GM21786 (cell line): ENCODE measurements at regions not wholly inside any gene's neighbourhood (a gene's known extent, or its start where the extent isn't known, plus 50 kb on each side); places are given as distances from the start of the nearest gene placed in this dataset.
A peak's percentile ranks its signal among the peaks of the same experiment; 100 is the strongest.

Experiments used
- ATAC-seq: cut with Tn5 transposase; IDR thresholded peaks from one replicate; pipeline ENCODE4 v1.9.1; 2021; ENCODE audit not compliant: unreplicated experiment

DNA sequence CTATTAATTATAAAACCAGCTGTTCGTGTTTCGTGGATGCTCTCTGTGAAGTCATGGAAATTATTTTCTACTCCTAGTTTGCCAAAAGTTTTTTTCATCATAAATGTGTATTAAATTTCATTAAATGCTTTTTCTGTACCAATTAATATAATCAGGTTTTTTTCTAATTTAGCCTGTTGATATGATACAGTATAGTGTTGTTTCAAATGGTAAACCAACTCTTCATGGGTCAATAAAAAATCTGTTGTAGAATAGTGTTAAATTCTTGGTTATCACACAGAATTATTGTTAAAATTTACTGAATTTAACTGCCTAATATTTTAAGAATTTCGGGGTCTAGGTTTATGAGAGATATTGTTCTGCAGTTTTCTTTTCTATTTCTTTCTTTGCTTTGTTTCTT, 505.9 kb upstream of the MANEA start:
- no peak for ATAC-seq

DNA sequence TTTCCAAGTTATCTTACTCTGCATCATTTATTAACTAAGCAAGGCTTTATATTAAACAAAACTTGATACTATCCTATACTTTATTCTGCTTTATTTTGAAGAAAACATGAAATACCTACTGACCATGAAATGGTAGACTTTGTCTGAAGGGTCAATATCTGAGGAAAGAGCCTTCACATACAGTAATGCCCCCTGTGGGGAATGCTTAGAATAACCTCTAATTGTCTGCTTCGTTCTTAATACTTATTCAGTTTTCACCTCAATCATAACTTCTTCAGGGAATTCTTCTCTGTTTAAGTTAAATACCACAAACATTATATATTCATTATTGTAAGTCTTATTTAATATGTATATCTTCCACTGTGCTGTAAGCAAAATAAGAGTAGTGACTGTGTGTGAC, 498.9 kb upstream of the MANEA start:
- ATAC-seq: no peak

DNA sequence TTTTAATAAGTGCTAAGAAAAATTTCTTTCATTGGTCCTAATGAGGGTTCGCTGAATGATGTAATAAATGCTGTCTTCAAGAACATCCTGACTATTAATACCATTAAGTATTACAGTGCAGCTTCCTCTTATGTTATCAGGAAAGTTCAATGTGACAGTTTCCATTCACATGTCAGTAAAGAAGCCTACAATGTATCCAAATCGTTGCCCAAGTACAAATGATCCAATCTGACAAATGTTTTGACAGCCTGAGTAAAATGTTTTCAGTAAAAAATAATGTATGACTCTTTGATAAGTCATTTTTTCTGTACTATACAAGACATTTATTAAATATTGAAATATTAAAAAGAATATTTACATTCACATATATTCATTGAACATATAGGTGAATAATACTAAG, 496.1 kb upstream of the MANEA start:
- no peak for ATAC-seq

DNA sequence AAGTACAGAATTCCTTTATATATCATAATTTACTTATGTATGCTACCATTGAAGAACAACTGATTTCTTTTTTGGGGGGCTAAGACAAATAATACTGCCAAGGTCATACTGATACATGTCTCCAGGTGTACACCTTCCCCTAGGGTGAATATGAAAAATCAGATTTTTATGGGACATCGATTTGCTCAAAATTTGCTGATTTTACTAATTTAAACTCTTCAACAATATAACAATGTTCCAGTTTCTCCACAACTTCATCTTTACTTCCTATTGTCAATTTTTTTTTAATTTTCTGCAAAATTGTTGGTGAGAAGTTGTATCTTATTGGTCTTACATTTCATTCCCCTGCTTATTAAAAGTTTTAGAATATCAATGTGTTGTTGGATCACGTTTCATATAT, 495.4 kb upstream of the MANEA start:
- no peak for ATAC-seq

DNA sequence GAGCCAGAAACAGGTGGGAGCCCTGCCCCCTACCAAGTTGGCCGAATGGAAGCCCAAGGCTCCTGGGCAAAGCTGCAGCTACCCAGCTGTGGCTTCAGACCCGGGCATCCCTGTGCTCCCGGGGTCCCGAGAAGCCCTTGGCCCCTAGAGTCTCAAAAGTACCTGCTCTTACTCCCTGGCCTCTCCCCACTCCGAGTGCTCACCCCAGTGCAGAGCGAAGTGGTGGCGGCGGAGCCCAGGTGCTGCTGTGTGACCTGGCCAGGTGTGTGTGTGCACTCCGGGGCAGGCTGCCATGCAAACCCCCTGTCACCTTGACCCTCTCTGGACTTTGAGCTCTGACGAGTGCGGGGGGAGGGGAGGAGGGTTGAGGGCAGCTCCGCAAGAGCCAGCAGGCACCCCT, 493.8 kb upstream of the MANEA start:
- ATAC-seq: no peak

DNA sequence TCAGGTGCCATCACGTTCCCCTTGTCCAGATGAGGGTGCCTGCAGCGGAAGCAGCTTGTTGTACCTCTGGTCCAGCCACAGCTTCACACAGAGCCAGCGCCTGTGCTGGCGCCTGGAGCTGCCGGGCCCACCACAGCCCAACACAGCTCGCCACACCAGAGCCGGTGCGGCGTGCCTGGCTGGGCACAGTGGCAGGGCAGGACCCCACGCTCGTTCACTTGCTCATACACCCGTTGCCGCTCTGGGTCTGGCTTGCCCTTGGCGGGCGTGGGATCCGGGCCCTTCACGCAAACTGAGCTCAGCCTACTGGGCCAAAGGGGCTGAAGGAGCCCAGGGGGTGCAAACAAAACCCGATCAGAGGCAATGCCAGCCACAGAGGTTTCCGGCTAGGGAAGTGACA, 492.5 kb upstream of the MANEA start:
- ATAC-seq: no peak

DNA sequence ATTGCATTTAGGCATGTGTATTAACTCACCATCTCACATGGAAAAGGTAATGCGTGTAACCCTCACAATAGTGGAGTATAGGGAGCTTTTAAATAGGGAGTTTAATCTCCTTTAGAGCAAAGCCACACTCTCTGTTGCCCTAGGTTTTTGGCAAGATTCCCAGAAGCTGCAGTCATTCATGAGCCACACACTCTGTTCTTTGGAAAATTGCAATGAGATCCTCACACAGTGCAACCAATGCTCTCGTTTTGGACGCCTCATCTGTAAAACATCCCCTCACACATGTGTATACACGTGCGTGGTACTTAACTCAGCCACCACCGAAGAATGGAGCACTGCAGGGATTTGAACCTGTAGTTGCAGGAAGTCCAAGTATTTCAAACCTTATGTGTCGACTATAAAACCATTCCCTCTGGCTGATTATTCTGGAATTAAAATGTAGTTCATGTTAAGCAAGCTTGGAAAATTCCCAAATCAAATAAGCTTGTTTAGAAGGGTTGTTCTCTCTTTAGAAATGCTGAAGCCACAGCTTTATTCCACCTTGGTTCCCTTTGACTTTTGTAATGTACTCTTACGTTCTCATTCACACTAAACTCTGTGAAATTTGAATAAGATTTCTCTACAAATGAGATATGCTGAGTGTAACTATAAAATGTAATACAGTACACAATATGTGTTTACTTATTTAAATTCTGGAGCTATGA, 489.8 kb upstream of the MANEA start:
- ATAC-seq: no peak

DNA sequence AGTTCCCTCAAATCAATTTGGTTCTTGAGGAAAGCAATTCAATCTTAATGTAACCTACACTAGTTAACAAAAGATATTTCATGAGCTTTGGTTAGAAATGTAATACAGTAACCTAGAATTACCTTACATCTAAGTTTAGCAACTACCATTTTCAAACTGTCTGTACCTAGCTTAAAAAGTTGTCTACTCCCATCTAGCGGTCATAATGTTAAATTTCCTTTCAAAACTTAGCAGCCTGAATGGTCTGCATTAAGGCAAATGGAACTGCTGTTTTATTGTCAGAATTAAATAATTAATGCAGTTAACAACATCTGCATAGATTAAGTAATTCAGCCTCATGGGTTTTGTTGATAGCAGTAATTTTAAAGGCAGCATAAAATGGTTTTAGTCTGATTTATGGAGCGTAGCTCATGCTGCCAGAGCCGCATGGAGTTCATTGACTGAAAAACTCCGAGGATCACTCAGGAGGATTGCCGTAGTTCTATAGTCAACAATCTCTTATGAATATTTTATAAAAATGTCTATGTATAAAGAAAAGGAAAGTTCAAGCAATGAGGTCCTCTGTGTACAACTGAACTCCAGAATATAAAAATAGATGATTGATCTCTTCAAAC, 485.4 kb upstream of the MANEA start:
- peak; percentile 79 for ATAC-seq

DNA sequence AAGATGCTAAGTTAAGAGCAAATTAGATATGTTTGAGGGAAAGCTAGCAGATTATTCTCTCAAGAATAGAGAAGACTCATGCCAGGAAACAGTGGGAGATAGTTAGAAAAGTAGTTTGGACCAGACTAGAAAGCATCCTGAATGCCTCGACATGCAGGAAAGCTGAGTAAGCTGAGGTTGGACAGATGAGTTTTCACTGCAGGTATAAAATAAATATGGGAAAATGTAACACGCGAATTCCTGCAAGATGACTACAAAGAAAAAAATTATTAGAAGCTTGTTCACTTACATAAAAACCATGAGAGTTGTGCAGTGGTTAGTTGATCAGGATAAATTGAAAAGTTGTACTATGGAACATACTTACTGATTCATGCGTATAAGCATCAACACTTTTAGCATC, 484.2 kb upstream of the MANEA start:
- no peak for ATAC-seq

DNA sequence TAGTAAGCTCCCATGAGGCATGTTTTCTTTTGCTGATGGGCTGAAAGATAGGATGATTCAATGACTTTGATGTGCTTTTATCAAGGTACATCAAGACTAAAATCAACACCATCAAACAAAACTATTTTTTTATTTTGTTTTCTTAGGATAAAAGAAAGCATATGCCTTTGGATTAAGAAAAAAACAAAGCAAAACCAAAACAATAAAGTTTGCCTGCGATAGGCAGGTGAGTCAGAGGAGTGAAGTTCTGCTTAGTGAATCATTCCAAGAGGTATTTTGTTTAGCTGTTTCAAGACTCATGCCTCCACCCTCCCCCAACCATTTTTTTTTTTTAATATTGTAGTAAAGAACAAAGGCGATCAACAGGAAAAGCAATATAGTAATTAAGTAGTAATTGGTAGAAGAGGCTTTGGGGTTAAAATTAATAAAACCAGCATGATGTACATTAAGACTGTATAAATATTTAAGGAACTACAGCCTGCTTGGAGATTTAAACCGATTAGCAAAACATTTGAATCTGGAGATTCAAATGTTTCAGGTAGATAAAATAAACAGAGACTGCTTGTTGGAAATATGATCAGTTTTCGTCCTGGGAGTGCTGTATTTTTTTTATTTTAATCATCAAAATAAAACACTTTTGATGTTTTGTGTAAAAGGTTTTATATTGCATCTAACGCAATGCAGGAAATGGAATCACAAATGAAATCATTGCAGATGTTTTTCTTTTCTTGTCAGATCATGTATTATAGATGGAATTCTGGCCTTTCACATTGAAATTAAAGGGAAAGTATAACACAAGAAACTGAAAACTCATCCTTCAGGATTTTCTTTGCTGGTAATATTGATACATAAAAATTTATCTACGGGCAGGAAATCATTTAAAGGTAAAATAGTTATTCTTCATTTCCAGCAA, 482.3 kb upstream of the MANEA start:
- ATAC-seq: no peak

DNA sequence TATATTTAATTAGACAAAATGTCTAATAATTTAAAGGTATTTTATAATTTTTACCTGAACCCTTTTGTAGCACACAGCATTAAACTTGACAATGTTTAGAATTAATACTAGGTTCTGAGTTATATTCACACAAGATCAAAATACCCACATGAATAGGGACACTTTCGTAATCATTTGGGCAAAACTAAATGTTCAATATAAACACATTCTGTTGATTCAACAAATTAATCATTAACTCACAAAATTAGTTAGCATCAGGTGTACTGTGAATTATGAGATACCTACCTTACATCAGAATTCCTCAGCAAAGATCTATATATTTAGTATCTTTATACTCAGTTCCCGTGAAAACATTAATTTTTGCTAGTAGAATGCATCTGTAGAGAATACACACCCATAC, 481.5 kb upstream of the MANEA start:
- ATAC-seq: no peak

DNA sequence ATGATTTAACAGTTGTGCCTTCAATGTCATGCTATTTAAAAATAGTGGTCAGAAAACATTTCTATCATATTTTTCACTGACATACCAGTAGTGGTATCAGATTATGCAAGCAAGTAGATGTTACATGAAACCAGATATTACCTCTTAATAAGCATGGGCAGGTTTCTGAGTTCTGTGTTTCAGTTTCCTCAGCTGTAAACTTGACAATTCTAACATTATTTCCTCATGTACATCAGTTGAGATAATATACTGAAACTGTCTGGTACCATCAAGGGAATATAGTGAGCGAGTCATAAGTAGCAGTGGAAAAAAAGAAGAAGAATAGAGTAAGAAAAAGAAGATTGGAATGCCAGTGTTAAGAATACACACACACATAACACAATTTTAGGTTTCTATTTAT, 477.9 kb upstream of the MANEA start:
- ATAC-seq: no peak

DNA sequence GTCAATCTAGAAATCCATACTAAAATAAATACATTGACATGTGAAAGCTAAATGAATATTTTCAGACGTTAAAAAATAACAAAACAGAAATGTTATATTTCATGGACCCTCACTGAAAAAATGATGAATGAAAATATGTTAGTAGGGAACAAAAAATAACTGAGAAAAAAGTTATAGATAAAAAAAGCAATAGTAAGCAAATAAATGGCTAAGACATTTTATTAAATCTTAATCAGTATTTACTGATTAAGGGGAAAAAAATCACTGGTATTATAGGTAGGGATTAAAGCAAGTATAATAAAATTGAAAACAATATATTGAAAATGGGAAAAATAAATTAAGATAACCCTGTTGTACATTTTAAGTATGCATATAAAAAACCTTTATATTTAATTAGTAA, 468.1 kb upstream of the MANEA start:
- no peak for ATAC-seq

DNA sequence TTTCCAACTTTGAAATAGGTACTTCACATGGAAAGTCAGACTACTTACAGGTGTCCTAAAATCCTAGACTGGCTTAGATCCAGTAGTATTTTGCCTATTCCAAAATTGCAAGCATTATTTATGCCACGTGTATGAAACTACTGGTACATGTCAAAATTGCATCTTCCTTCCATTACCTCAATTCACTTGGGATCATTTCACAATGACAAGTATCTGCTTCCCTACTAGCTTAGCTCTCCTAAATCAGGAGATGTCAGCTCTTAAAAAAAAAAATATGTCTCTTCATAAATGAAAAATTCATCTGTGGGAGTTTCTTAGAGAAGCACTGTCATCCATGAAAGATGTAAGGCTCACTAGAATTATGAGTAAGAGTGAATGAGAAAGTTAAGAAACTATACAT, 466.6 kb upstream of the MANEA start:
- no peak for ATAC-seq

DNA sequence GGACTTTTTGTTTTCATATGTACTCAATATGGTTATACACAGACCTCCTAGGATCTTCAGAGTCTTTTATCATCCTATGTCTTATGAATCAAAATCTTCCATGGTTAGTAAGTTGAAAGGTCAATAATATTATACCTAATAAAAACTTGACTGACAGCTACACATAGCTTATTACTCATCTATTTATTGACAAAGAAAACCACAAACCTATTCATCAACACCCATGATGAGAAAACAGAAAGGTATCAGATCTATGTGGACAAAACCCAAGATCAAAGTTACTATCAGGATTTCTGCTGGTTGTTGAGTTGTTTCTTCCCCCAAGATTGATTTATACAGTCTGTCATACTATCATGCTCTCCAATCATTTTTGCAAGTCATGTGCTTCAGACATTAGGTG, 460.1 kb upstream of the MANEA start:
- no peak for ATAC-seq

DNA sequence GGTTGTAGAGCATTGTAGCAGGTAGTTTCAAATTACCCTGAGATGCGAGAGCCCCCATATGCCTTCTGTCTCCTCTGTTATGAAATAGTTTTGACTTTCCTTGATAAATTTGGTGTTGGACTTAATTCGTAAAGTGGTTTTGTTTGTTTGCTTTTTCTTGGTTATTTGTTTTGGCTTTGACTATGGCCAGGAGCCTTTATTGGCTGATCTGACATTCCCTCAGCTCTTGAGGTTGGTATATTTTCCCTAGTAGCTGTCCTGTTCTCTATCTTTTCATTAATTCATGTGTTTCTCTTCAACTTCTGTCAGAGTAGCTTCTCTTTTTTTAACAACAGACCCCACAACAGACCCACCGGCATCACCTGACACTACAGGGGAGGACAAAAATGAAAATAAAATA, 457.4 kb upstream of the MANEA start:
- ATAC-seq: no peak

DNA sequence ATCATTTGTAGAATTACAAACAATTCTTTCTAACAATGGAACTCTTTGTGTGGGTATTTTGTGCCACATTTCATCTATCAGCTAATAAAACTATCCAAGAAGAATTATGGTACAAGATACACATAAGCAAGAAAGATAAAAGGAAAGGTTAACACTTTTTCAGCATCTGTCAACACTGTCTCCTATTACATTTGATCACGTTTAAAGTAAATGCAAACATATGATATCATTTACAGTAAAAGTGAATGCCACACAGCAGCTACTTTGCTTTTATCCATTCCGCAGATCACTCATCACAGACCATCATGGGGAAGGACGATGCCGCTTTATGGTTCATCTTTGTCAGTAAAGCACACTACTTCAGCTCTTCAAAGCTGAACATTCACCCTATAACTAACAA, 456.4 kb upstream of the MANEA start:
- no peak for ATAC-seq

DNA sequence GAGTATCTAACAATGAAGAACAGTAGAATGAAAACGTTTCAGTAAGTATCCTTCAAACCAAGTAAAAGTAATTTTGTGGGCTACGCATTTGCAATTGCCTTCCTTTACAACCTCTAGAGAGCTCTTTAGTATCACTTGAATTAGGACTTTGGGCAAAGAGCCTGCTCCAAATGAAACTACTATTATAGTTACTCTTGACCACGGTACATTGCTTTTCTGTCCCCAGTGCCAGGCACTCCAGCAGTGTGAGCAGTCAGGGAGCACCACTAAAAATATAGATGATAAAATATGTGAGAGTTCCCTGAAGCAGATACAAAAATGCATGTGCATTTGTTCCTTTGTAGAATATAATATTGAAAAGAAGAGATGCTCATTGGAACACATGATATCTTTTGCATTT, 450.1 kb upstream of the MANEA start:
- no peak for ATAC-seq

DNA sequence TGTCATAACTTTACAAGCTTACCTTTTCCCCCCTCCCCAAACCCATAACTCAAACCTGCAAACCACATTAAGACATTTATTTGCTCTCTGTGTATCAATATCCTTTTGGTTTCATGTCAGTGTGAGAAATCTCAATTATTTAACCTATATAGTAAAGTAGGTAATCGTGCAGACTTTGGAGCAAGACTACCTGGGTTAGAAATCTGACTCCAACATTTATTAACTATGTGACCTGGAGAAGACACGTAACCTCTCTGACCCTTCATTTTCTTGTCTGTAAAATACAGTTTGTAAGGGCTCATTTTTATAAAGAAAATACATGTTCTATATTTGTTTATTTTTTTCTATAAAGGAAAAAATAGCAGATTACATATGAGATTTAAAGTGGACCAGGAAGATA, 448.9 kb upstream of the MANEA start:
- no peak for ATAC-seq

DNA sequence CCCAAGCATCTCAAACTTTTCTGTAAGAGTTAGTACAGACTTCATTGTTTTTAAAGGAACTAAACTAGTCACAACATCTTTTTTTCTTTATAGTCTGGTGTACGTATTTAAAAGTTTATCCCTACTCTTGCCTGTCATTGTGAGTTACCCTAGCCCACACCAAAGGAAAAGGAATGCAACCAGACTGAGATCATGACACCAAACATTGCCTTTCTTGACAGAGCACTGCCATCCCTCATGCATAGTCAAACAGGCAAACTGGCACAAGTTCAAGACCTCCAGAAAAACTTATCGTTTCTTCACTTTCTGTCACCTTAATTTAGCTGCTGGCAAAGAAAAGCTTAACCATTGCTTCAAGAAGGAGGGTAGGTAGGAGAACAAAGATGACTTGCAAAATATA, 448.4 kb upstream of the MANEA start:
- ATAC-seq: no peak

DNA sequence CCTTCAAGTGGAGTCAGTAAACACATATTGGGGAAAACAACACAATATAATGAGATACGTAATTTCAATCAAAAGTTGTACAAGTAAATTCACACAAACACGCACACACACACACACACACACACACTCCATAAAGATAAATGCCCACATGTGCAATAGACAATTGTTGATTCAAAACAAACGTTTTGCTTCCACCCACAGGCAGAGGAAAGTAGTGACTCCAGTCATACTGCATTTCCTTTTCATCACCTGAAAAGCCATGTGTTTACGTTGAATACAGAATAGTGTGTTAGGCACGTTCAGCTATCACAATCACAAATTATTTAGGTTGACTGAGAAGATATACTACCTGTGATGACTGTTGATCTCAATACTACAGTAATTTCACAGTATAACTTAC, 443.8 kb upstream of the MANEA start:
- no peak for ATAC-seq

DNA sequence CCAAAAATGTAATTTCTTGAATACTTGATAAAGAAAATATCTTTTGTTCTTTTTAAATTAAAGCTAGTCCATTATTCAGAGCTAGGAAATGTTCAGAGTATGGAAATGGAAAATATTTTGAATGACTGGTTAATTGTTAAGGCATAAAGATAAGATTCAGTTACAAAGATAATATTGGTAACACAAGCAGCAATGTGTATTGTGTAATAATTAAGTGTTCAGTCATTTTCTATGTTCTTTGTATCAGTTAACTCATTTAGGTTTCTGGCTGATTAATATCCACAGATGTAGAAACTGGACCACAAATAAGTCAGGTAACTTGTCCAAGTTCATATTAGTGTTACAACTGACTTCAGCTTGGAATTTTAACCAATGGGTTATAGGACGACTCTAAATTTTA, 442.2 kb upstream of the MANEA start:
- no peak for ATAC-seq
